ENCODE measurements at regions not wholly inside any gene's neighbourhood (a gene's known extent, or its start where the extent isn't known, plus 50 kb on each side); places are given as distances from the start of the nearest gene placed in this dataset. TPM values are rescaled to one million over a fixed set of nuclear protein-coding genes. Genes with fewer than 3 reads are reported as not detected.
A peak's percentile ranks its signal among the peaks of the same experiment; 100 is the strongest.

- no peak for DNase-seq
These were observed 162.7 kb downstream of the KITLG start for GRCh38 chr12:88417531-88417930.

GRCh38 chr12:88418856-88419497, 161.3 kb downstream of the KITLG start:
- no peak for DNase-seq

GRCh38 chr12:88419794-88420193, 160.5 kb downstream of the KITLG start:
- peak; percentile 25 for DNase-seq

- peak; percentile 95 for DNase-seq
These were observed 159.8 kb downstream of the KITLG start for GRCh38 chr12:88420457-88420856.

- no peak for DNase-seq
These were observed 155.2 kb downstream of the KITLG start for GRCh38 chr12:88424791-88425730.

- DNase-seq, result no peak
These were observed 151.9 kb downstream of the KITLG start for GRCh38 chr12:88428350-88428749.

- no peak for DNase-seq
These were observed 149.0 kb downstream of the KITLG start for GRCh38 chr12:88431246-88431645.

- no peak for DNase-seq
These were observed 147.5 kb downstream of the KITLG start for GRCh38 chr12:88432531-88433490.

- DNase-seq, result no peak
These were observed 146.1 kb downstream of the KITLG start for GRCh38 chr12:88433997-88434703.

- DNase-seq, result no peak
These were observed 144.8 kb downstream of the KITLG start for GRCh38 chr12:88435334-88436076.

GRCh38 chr12:88437226-88437625, 143.0 kb downstream of the KITLG start:
- no peak for DNase-seq

Small RNA genes in the stretch of these regions (small RNA-seq; reads per million reads assigned to genes)
- gene RF00019 (ENCODE audit: low replicate concordance), result not detected
